ENCODE measurements at regions not wholly inside any gene's neighbourhood (a gene's known extent, or its start where the extent isn't known, plus 50 kb on each side); places are given as distances from the start of the nearest gene placed in this dataset.

GRCh38 chr4:25580633-25581467, 74.8 kb upstream of the SLC34A2 start:
- Histone ChIP-seq H3K4me3 (ENCODE audit: low read depth, low read length) (no peak overlapping the region), H3K27me3 (ENCODE audit: control insufficient read depth, insufficient read depth, low read length) (no peaks in the 10 kb centered on the region), H3K36me3 (ENCODE audit: control insufficient read depth, insufficient read depth, low read length) (no peaks in the 10 kb centered on the region)
- no peak for TF ChIP-seq CTCF (IDR thresholded peaks at IDR 0.05; ENCODE audit: insufficient read depth, low read length, poor library complexity, severe bottlenecking)
- no peak for DNase-seq (ENCODE audit: low read depth)

- Histone ChIP-seq H3K27me3 (ENCODE audit: control insufficient read depth, insufficient read depth, low read length) (peaks cover 2% of the 10 kb centered on the region), H3K4me3 (ENCODE audit: low read depth, low read length) (no peak overlapping the region), H3K36me3 (ENCODE audit: control insufficient read depth, insufficient read depth, low read length) (no peaks in the 10 kb centered on the region)
- no peak for DNase-seq (ENCODE audit: low read depth)
- no peak for TF ChIP-seq CTCF (IDR thresholded peaks at IDR 0.05; ENCODE audit: insufficient read depth, low read length, poor library complexity, severe bottlenecking)
Measured at GRCh38 chr4:25585901-25586523, 69.6 kb upstream of the SLC34A2 start.

GRCh38 chr4:25588206-25588605, 67.4 kb upstream of the SLC34A2 start:
- DNase-seq (ENCODE audit: low read depth) = no peak
- Histone ChIP-seq H3K4me3 (ENCODE audit: low read depth, low read length) (no peak overlapping the region), H3K27me3 (ENCODE audit: control insufficient read depth, insufficient read depth, low read length) (peaks cover 2% of the 10 kb centered on the region), H3K36me3 (ENCODE audit: control insufficient read depth, insufficient read depth, low read length) (no peaks in the 10 kb centered on the region)
- no peak for TF ChIP-seq CTCF (IDR thresholded peaks at IDR 0.05; ENCODE audit: insufficient read depth, low read length, poor library complexity, severe bottlenecking)

GRCh38 chr4:25590171-25590570, 65.5 kb upstream of the SLC34A2 start:
- H3K4me3 ChIP-seq (ENCODE audit: low read depth, low read length) = no peak overlapping the region
- no peak for TF ChIP-seq CTCF (IDR thresholded peaks at IDR 0.05; ENCODE audit: insufficient read depth, low read length, poor library complexity, severe bottlenecking)
- no peaks in the 10 kb centered on the region for H3K36me3 ChIP-seq (ENCODE audit: control insufficient read depth, insufficient read depth, low read length)
- peaks cover 2% of the 10 kb centered on the region for H3K27me3 ChIP-seq (ENCODE audit: control insufficient read depth, insufficient read depth, low read length)
- DNase-seq (ENCODE audit: low read depth) = no peak

- Histone ChIP-seq H3K36me3 (ENCODE audit: control insufficient read depth, insufficient read depth, low read length) (no peaks in the 10 kb centered on the region), H3K27me3 (ENCODE audit: control insufficient read depth, insufficient read depth, low read length) (peaks cover 2% of the 10 kb centered on the region), H3K4me3 (ENCODE audit: low read depth, low read length) (no peak overlapping the region)
- no peak for DNase-seq (ENCODE audit: low read depth)
- TF ChIP-seq CTCF (IDR thresholded peaks at IDR 0.05; ENCODE audit: insufficient read depth, low read length, poor library complexity, severe bottlenecking) = no peak
Measured at GRCh38 chr4:25592736-25593135, 62.9 kb upstream of the SLC34A2 start.
